Erythroblast (primary cell): ENCODE measurements at regions not wholly inside any gene's neighbourhood (a gene's known extent, or its start where the extent isn't known, plus 50 kb on each side); places are given as distances from the start of the nearest gene placed in this dataset.

ENCODE experiments used
- GATA1 ChIP-seq: IDR thresholded peaks from 2 replicates; pipeline ENCODE4 v1.6.1; 2011; ENCODE audit warnings: low read depth, mild to moderate bottlenecking, control low read depth, low read length, moderate library complexity
- POLR2A ChIP-seq: IDR thresholded peaks from 2 replicates; pipeline ENCODE4 v1.6.1; 2011; ENCODE audit warnings: mild to moderate bottlenecking, low read length

GRCh38 chr18:45316127-45316526 lies 299.1 kb upstream of the SLC14A2 start:
- TF ChIP-seq POLR2A (no peak), GATA1 (no peak)
